ENCODE measurements at regions not wholly inside any gene's neighbourhood (a gene's known extent, or its start where the extent isn't known, plus 50 kb on each side); places are given as distances from the start of the nearest gene placed in this dataset.

DNA sequence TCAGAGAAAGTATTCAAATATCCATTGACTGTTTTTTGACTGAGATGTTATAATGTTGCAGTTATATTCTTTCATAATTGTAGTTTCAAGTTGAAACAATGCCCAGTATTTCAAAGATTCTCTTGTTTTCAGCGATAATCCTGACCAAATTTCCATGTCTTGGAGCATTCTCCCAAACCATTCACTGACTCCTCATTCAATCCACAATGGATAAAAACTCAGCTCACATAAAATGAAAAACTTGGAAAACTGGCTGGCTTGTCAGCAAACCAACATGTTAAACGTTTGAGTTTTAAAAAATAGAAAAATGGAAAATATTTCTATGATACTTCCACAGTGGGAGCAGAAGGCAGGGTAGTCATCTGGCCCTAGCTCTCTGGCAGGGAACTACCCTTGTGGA is 184.4 kb downstream of the C7orf25 start:
- TF ChIP-seq, protein P1, sequence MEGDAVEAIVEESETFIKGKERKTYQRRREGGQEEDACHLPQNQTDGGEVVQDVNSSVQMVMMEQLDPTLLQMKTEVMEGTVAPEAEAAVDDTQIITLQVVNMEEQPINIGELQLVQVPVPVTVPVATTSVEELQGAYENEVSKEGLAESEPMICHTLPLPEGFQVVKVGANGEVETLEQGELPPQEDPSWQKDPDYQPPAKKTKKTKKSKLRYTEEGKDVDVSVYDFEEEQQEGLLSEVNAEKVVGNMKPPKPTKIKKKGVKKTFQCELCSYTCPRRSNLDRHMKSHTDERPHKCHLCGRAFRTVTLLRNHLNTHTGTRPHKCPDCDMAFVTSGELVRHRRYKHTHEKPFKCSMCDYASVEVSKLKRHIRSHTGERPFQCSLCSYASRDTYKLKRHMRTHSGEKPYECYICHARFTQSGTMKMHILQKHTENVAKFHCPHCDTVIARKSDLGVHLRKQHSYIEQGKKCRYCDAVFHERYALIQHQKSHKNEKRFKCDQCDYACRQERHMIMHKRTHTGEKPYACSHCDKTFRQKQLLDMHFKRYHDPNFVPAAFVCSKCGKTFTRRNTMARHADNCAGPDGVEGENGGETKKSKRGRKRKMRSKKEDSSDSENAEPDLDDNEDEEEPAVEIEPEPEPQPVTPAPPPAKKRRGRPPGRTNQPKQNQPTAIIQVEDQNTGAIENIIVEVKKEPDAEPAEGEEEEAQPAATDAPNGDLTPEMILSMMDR (IDR thresholded peaks at IDR 0.05), result no peak
- no peak for TF ChIP-seq POLR2A (IDR thresholded peaks at IDR 0.05)

All from heart left ventricle (tissue), 13 donors.